Astrocyte (in vitro differentiated cells and primary cell): ENCODE measurements at regions not wholly inside any gene's neighbourhood (a gene's known extent, or its start where the extent isn't known, plus 50 kb on each side); places are given as distances from the start of the nearest gene placed in this dataset.

Experiments
- EZH2 ChIP-seq: IDR thresholded peaks from 2 replicates; pipeline ENCODE4 v1.6.1; 2012; ENCODE audit warnings: mild to moderate bottlenecking, low read length, inconsistent platforms; ENCODE audit not compliant: insufficient read depth
- TF ChIP-seq, protein P1 (sequence below): IDR thresholded peaks from 2 replicates; pipeline ENCODE4 v1.5.1; 2011; ENCODE audit warnings: low read depth, mild to moderate bottlenecking, inconsistent platforms, low read length, moderate library complexity; ENCODE audit not compliant: insufficient read depth

DNA sequence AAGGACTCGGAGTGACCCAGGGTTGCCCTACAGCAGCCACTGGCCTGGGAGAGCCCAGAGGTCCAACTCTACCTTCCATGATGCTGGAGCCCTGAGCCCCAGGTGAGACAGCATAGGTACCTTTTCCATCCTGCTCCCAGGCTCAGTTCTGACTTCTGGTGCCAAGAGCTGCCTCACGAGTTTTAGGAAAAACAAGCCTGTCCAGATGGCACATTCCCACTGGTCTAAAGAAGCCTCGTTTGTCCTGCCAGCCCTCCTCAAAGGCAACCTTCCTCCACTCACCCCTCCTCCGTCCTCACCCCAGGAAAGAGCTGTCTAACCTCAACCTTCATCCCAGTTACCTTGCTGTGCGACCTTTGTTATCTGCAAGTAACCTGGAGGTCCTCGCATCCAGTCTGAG lies 53.5 kb upstream of the PRELP start:
- TF ChIP-seq, protein P1, sequence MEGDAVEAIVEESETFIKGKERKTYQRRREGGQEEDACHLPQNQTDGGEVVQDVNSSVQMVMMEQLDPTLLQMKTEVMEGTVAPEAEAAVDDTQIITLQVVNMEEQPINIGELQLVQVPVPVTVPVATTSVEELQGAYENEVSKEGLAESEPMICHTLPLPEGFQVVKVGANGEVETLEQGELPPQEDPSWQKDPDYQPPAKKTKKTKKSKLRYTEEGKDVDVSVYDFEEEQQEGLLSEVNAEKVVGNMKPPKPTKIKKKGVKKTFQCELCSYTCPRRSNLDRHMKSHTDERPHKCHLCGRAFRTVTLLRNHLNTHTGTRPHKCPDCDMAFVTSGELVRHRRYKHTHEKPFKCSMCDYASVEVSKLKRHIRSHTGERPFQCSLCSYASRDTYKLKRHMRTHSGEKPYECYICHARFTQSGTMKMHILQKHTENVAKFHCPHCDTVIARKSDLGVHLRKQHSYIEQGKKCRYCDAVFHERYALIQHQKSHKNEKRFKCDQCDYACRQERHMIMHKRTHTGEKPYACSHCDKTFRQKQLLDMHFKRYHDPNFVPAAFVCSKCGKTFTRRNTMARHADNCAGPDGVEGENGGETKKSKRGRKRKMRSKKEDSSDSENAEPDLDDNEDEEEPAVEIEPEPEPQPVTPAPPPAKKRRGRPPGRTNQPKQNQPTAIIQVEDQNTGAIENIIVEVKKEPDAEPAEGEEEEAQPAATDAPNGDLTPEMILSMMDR = no peak
- TF ChIP-seq EZH2 = no peak
